ENCODE measurements at regions not wholly inside any gene's neighbourhood (a gene's known extent, or its start where the extent isn't known, plus 50 kb on each side); places are given as distances from the start of the nearest gene placed in this dataset.

DNA sequence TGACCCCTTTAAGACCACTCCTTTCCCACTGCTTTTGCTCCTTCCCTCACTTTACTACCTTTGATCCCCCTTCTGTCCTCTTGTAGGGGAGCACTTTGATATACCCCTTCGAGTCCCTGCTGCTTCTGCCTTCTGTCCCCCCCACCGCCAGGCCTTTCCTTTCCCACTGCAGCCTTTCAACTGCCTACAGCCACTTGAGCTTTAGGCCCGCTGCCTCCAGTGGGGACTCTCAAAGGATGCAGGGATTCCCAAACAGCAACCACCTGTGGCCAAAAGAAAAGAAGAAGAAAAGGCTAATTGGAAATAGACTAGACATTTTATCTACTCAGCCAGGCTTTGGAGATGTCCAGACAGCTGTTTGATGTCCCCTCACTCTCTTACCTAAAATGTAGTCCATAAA is 77.0 kb upstream of the DTNBP1 start:
- TF ChIP-seq CTCF (conservative IDR thresholded peaks at IDR 0.05 in 1 of 2, IDR thresholded peaks at IDR 0.05 in 1 of 2; ENCODE audit: extremely low read depth in 1 of 2, insufficient read depth in 1 of 2, low read depth in 1 of 2, low read length in 2 of 2) (no peak), EZH2 (IDR thresholded peaks at IDR 0.05; ENCODE audit: borderline replicate concordance, low read length) (no peak)

Data from mammary epithelial cell (primary cell).